ENCODE measurements at regions not wholly inside any gene's neighbourhood (a gene's known extent, or its start where the extent isn't known, plus 50 kb on each side); places are given as distances from the start of the nearest gene placed in this dataset.

DNA sequence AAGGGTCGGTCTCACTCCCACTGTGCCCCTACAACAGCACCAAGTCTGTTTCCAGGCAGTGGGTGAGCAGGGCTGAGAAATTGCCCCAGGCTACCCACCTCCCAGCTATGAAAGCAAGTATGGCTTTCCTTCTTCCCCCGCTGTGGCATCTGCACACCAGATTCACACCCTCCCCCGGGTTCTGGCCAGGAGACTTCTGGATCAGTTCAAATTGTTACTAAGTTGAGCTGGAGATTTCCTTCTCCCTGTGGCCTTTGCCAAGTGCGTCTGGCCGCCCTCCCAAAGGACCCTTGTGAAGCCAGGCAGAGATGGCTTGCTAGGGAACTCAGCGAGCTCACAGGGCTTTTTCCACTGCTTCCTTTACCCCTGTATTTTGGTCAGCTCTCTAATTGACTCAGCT lies 555.4 kb downstream of the SH2D4B start:
- DNase-seq (ENCODE audit: insufficient read length, low spot score) = no peak
- no peak for FAIRE-seq

DNA sequence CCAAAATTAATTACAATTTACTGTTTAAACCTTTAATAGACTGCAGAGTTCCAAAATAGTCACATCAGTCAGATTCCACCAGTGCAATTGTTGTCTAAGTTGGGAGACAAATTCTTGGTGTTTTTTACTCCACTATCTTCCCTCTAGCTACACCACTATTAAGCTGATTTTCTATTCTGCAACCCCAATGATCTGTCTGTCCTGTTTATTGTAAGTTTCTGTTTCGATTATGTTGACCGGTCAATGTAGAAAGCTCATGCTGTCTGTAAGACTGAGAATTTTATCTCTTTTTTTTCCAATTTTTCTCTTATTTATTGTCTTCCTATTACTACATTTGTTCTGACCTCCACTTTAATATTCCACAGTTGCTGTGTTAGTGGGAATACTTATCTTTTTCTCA lies 557.5 kb downstream of the SH2D4B start:
- DNase-seq (ENCODE audit: insufficient read length, low spot score) (no peak), FAIRE-seq (no peak)

DNA sequence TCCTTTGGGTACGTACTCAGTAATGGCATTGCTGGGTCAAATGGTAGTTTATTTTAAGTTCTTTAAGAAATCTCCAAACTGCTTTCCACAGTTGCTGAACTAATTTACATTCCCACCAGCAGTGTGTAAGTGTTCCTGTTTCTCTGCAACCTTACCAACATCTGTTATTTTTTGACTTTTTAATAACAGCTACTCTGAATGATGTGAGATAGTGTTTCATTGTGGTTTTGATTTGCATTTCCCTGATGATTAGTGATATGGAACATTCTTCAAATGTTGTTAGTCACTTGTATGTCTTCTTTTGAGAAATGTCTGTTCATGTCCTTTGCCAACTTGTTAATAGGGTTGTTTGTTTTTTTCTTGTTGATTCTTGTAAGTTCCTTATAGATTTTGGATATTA lies 558.9 kb downstream of the SH2D4B start:
- no peak for DNase-seq (ENCODE audit: insufficient read length, low spot score)
- no peak for FAIRE-seq

DNA sequence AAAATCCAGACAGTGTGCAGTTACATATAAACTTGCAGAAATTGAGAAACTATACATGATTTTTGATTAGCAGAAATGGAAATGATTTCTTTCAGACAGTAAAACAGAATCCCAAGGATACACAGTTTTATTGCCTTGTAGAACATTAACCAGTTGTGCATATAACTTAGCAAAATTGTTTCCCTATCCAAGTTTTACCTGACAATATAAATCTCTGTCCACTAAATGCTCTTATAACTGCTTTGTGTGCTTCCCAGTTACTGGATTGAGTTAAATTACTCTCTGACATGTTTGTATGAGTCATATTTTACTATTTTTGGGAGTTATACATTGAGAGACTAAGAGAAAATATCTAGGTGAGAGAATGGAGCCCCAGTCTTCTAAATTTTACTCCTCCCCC lies 563.4 kb downstream of the SH2D4B start:
- FAIRE-seq = no peak
- no peak for DNase-seq (ENCODE audit: insufficient read length, low spot score)

DNA sequence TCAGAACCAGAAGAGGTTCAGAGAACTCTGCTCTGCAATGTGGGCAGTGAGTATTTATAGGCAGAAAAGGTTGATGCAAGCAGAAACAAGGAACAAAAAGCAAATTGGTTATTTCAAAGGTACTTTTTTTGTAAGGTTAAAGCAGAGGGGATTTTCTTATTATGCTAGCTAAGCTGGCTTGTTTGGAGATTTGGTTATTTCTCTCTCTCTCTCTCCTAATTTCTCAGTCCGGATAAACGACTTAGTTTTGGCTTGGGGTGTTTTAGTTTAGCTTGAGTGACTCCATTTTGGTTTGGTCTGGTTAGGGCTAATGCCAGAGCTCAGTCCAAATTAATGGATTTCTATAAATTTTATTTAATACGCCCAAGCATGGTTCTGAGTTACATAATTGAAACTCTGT lies 566.8 kb downstream of the SH2D4B start:
- DNase-seq (ENCODE audit: insufficient read length, low spot score) (no peak), FAIRE-seq (no peak)

DNA sequence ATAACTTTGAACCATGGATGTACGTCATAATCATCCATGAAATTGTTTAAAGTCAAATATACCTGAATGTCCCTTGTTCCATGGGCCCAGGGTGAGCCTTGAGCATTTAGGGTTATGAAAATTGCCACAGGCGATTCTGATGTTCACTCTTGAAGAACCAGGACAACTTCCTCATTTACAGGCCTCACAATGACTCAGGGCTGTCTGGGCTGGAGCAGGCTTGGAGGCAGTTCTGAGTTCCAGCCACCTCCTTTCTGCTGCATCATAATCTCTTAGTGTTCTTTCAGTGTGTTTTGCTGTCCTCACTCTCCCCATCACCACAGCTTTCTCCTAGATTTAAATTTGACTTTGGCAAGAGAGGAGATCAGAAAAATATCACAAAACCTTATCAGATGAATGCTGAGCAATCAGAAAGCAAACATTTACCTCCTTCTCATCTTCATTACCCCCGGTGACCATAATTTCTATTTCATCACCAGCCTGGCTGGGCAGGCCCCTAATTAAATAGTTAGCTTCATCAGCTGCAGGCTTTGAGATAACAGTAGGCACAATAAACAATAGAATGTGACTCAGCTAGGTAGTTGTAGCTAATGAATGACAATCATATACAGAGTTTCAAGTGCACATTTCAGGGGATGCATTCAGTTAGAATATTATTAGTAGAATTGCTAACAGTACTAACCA lies 571.0 kb downstream of the SH2D4B start:
- DNase-seq (ENCODE audit: insufficient read length, low spot score) = no peak
- peak; percentile 83 for FAIRE-seq

DNA sequence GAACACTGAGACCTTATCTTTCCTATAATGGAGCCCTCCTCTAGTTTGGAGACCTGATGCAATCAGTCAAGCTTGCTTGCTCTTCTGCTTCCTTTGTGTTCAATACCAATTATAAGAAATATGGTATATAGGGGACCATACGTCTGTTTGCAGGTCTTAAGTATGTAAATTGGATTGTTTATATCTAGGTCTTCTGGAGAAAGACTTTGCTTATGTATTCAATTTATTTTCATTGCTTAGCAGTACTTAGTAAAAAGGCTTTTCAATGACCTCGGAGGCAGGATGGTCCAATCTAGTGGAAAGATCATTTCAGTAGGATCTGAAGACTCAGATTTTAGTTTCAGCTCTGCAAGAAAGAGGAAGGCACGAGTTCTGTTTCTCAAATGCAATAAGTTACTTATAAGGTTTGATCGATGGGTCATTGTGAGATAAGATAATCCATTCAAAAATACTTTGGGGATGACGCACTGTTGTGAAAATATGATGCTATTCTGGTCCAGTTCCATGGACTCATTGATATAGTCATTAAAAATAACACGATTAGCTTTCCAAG lies 571.6 kb downstream of the SH2D4B start:
- no peak for DNase-seq (ENCODE audit: insufficient read length, low spot score)
- FAIRE-seq = peak; percentile 66

DNA sequence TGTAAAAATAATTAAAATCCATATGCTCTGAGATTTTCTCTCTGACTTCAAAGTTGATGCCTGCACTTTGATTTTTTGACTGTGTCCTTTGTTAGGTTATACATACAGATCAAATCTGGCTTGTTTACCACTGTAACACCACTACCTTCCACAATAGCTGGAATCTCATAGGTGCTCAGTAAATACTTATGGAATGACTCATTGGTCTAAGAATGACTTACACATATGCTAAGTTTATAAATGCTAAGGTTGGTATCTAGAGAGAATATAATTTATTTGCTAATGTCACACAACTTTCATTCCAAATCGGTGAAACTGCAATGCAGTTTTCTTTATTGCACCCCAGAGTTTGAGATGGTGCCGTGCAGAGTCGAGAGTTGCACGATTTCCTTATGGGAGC lies 578.5 kb downstream of the SH2D4B start:
- FAIRE-seq (no peak), DNase-seq (ENCODE audit: insufficient read length, low spot score) (no peak)

DNA sequence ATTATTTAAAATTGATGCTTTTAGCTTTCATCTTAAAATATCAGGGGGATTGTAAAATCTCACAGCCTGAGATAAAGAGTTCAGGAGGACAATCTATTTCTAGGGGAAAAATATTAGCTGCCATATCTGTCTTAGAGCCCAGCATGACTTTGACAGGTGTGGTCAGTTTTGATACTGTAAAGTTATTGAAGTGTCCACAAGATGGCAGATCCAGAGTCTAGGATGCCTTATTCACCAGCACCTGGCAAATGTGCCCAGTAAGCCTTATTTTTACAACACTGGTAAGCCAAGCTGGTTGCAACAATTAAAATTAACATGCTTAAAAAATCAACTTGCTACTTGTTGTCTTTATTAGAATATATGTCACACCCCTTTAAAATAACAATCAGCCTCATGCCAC lies 579.3 kb downstream of the SH2D4B start:
- FAIRE-seq (no peak), DNase-seq (ENCODE audit: insufficient read length, low spot score) (no peak)

DNA sequence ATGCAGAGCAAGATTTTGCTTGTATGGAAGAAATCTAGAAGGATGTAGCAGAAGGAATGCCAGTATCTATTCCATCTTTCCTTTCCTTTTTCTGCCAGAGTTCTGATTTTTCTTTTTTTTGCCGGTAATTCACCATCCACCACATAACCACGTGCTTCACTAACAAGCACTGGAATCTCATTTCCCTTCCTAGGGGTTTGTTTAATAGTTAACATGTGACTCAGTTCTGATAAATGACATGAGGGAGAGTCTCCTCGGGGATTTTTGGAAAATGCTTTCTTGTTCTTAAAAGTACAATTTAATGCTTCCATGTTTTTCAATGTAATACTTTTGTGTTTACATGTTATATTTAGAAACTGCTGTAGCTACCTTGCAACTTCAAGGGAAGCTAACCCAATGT lies 590.2 kb downstream of the SH2D4B start:
- no peak for DNase-seq (ENCODE audit: insufficient read length, low spot score)
- no peak for FAIRE-seq

DNA sequence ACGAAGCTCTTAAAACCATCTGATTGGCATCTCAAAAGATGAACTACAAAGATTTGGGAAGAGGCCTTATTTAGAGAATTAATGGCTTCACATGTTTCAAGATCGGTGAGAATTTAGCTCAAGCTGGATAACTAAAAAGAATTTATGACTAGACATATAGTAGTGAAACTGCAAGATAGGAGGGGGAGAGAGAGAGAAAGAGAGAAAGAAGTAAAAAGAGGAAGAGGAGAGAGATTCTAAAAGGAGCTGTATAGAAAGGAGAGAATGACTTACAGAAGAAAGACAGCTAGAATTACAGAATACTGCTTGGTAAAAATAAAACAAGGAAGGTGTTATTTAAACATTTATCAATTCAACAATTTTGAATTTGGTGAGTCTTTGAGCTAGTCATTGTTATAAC lies 592.3 kb downstream of the SH2D4B start:
- no peak for FAIRE-seq
- no peak for DNase-seq (ENCODE audit: insufficient read length, low spot score)

DNA sequence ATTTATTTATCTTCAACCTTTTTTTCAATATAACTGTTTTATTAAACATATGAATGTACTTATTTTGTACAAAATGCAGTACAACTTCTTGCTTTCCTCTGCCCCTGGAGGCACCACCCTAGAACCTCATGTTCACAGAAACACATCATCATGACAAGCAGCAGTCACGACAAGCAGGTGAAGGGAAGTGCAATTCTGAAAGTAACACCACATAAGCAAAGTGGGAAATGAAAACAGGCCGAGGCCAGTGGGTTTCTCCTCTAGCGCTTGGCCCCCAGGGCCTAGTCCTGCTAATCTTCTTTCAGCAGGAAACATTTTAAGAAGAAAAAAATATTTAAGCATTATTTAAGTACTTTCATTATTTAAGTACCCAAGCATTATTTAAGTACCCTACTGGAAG lies 598.1 kb downstream of the SH2D4B start:
- peak; percentile 59 for FAIRE-seq
- DNase-seq (ENCODE audit: insufficient read length, low spot score) = no peak

DNA sequence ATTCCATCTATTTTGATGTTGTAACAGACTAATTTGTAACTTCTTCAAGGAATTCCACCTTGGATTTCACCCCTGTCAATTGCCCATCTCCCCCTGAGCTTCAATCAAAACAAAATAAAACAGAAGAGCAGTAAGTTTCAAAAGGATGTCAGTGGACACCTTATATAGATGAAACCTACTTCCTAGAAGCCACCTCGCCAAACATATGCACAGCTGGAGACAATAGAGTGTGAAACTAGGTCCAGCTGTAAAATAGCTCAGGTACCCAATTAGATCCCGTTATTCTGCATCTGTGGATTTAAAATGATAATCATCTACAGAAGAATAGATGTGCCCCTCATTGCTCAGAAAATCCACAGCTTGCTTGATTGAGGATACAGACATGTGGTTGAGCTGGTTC lies 598.6 kb downstream of the SH2D4B start:
- peak; percentile 51 for FAIRE-seq
- DNase-seq (ENCODE audit: insufficient read length, low spot score) = no peak

DNA sequence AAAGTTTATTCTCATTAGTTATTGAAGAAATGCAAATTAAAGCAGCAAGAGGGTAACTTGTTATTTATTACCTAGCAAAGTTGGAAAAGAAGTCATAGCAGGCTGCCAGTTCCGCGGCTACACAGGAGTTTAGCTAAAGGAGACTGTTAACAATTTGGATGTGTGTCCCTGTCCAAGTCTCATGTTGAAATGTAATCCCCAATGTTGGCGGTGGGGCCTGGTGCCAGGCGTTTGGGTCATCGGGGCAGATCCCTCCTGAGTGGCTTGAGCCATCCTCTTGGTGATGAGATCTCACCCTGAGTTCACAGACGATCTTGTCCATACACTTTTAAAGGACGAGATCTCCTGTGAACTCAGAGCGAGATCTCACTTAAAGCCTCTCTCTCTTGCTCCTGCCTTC lies 608.3 kb downstream of the SH2D4B start:
- no peak for FAIRE-seq
- no peak for DNase-seq (ENCODE audit: insufficient read length, low spot score)

DNA sequence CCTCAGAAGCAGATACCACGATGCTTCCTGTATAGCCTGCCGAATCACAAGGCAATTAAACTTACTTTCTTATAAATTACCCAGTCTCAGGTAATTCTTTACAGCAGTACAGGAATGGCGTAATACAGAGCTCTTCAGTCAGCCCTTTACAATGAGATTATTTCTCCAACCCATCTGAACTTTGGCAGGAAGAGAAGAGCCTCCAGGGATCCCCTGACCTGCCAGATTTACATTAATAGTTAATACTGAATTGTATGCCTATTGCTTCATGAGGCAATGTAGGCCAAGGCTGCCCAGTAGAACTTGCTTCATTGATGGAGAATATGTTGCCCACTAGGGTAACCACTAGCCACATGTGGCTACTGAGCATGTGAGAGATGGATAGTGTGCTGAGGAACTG lies 608.7 kb downstream of the SH2D4B start:
- DNase-seq (ENCODE audit: insufficient read length, low spot score) = no peak
- no peak for FAIRE-seq

DNA sequence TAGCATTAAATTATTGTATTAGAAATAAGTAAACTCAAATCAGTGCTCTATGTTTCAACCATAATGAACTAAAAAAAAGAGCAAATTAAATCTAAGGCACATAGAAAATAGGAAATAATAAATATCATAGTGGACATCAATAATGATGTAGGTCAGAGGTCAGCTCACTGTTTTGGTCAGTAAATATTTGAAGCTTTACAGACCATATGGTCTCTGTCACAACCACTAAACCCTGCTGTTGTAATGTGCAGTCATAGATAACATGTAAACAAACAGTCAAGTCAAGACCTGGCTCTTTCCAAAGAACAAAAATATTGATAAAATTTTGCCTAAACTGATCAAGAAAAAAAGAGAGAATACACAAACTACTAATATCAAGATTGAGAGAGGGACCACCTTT lies 615.0 kb downstream of the SH2D4B start:
- FAIRE-seq (no peak), DNase-seq (ENCODE audit: insufficient read length, low spot score) (no peak)

DNA sequence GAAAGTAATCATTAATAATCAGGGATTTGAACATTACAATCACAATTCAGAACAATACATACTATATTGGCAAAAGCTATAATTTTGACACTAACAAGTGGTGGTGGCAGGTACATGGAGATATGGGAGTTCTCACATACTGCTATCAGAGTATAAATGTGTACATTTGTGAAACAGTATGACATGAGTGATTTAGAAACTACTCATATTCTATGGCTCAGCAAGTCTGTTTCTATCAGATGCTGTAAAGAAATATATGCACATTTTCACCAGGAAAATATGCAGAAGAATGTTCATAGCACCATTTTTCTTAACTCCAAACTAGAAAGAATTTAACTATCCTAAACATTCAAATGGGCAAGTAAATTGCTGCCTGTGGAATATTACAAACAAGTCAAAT lies 620.0 kb downstream of the SH2D4B start:
- DNase-seq (ENCODE audit: insufficient read length, low spot score) (no peak), FAIRE-seq (no peak)

DNA sequence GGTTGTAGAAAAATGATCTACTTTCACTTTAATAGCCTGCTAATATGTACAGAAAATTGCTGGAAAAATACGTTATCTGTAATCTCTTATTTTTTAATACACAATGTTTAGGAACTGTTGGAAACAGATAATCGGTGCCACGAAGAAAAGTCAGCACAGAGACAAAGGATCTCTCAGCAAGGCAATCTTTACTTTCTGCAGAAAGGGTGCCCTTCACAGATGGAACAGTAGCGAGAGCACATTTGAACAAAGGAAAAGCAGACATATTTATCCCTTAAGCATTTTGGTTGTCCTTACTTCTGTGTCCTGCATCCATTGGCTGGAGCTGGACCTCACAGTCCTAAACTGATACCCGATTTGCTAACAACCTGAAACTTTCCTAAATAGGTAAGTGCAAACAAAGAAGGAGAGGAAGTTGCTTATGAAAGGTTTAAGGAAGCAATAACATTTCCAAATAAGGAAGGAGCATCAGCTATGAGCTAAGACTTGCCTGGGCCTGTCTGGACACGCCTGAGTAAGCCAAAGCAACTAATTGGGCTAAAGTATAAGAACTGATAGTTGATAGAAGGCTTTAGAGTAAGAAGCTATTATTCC lies 640.0 kb downstream of the SH2D4B start:
- FAIRE-seq (no peak), DNase-seq (ENCODE audit: insufficient read length, low spot score) (no peak)

DNA sequence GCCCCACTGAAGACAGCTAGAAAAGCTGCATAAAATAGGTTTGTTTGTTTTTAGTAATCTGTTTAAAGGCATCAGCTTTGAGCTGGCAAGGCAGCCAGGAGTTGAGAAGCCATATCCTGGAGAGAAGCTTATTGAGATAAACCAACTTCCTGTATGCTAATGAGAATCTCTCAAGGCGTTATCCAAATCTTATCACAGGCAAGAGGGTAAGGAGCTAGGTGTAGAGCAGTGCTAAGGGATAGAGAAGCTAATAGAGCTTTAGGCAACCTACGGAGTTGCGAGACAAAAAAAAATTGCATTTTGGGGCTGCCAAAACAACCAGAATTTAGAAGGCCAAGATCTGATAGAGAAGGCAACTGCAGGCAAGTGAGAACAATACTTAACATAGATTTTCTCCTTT lies 641.6 kb downstream of the SH2D4B start:
- FAIRE-seq = no peak
- DNase-seq (ENCODE audit: insufficient read length, low spot score) = no peak

DNA sequence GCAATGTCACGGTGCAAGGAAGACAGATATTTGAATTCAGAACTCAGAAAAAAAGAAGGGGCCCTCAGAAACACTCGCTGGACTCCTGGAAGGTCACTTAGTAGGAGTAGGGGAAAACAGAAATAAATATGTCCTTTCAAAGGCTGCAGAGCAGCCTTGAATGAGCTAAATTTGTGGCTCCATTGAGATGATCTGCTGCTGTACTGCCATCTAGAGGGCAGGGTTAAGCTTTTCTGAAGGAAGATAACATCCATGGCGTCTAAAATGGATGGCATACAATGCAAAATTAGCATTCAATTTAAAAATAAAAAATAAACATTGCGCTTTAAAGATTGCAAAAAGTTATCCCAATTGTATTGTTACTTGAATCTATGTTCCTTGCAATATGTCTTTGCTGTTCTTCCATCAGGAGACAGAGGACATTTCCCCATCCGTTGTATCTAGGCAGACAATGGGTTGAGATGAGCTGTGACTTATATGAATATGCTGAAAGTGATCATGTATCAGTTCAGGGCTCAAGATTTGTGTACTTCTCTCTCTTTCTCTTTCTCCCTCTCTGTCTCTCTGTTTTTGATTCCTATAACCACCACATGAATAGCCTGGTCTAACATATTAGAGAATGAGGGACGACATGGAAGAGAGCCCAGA lies 642.2 kb downstream of the SH2D4B start:
- FAIRE-seq = no peak
- peak; percentile 3 for DNase-seq (ENCODE audit: insufficient read length, low spot score)

DNA sequence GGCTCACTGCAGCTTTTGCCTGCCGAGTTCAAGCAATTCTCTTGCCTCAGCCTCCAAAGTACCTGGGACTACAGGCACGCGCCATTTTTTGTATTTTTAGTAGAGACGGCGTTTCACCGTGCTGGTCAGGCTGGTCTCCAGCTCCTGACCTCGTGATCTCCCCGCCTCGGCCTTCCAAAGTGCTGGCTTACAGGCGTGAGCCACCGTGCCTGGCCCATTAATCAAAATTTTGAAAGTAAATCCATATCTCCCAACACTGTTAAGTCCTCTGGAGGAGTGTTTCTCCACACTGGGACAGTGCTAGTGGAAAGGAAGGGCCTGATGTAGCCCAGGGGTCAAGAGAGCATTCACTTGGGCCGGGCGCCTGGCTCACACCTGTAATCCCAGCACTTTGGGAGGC lies 644.6 kb downstream of the SH2D4B start:
- FAIRE-seq (no peak), DNase-seq (ENCODE audit: insufficient read length, low spot score) (no peak)

DNA sequence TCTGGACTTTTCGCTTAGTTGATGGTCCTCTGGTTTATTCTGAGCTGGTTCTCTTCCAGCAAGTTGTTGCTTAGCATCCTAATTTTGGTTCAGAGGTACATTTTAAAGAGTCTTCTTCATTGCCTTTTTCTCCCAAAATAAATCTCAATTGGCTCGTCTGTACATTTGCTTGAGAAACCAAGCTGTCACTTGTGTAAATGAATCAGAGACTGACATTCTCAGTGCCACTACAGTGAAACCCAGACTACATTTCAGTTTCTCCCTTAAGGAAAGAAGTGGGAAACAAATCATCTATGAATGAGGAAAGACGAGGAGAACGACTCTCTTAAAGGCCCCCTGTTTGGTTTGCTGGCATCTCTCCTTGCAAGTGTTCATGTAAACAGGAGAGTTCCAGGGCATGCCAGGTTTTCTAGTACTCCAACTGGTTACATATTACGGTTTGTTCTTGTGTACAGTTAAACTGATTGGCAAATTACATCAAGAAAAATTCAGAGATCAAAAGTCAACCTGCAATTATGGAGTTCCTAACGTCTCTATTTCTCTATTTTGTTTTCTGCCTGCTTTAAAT lies 654.6 kb downstream of the SH2D4B start:
- no peak for DNase-seq (ENCODE audit: insufficient read length, low spot score)
- FAIRE-seq = no peak

Measured in GM19239 (cell line).